Hematopoietic multipotent progenitor cell treated with erythropoietin and hydrocortisone succinate and interleukin-3 and kit ligand, for 8 days (in vitro differentiated cells): ENCODE measurements at regions not wholly inside any gene's neighbourhood (a gene's known extent, or its start where the extent isn't known, plus 50 kb on each side); places are given as distances from the start of the nearest gene placed in this dataset.
"Not testable (repeated sequence)": the region's sequence is repeated elsewhere in the genome, so short reads cannot be mapped to it uniquely, and the experiment has no call there.

Experiments
- DNase-seq: peaks from one replicate; pipeline ENCODE4 v3.0.0-alpha.2; 2015

GRCh38 chr2:184370954-184371353, 227.4 kb upstream of the ZNF804A start:
- DNase-seq, result no peak

GRCh38 chr2:184371641-184372040, 226.7 kb upstream of the ZNF804A start:
- DNase-seq, result no peak

- DNase-seq, result no peak
These were observed 225.8 kb upstream of the ZNF804A start for GRCh38 chr2:184372484-184372883.

GRCh38 chr2:184394642-184395041, 203.7 kb upstream of the ZNF804A start:
- DNase-seq, result no peak

- no peak for DNase-seq
These were observed 195.9 kb upstream of the ZNF804A start for GRCh38 chr2:184402381-184402780.

GRCh38 chr2:184407041-184407630, 191.2 kb upstream of the ZNF804A start:
- DNase-seq, result not testable (repeated sequence)

- DNase-seq, result no peak
These were observed 188.2 kb upstream of the ZNF804A start for GRCh38 chr2:184410160-184410559.

- no peak for DNase-seq
These were observed 185.1 kb upstream of the ZNF804A start for GRCh38 chr2:184413221-184413620.

GRCh38 chr2:184413671-184414229, 184.6 kb upstream of the ZNF804A start:
- no peak for DNase-seq

- DNase-seq, result no peak
These were observed 182.0 kb upstream of the ZNF804A start for GRCh38 chr2:184416146-184416913.

GRCh38 chr2:184419744-184420143, 178.6 kb upstream of the ZNF804A start:
- DNase-seq, result no peak

GRCh38 chr2:184421456-184421855, 176.9 kb upstream of the ZNF804A start:
- DNase-seq, result not testable (repeated sequence)

GRCh38 chr2:184425083-184425482, 173.2 kb upstream of the ZNF804A start:
- no peak for DNase-seq

- DNase-seq, result no peak
These were observed 154.1 kb upstream of the ZNF804A start for GRCh38 chr2:184444217-184444616.

GRCh38 chr2:184444623-184445223, 153.6 kb upstream of the ZNF804A start:
- no peak for DNase-seq

- DNase-seq, result no peak
These were observed 148.6 kb upstream of the ZNF804A start for GRCh38 chr2:184449760-184450159.

GRCh38 chr2:184452907-184453306, 145.4 kb upstream of the ZNF804A start:
- DNase-seq, result no peak

- DNase-seq, result no peak
These were observed 142.7 kb upstream of the ZNF804A start for GRCh38 chr2:184455624-184456023.

- not testable (repeated sequence) for DNase-seq
These were observed 141.6 kb upstream of the ZNF804A start for GRCh38 chr2:184456693-184457092.

GRCh38 chr2:184463102-184463865, 135.0 kb upstream of the ZNF804A start:
- DNase-seq, result no peak

GRCh38 chr2:184463866-184464248, 134.5 kb upstream of the ZNF804A start:
- no peak for DNase-seq

GRCh38 chr2:184468826-184469225, 129.5 kb upstream of the ZNF804A start:
- DNase-seq, result no peak

GRCh38 chr2:184472481-184472880, 125.8 kb upstream of the ZNF804A start:
- no peak for DNase-seq
